Stimulated activated CD8-positive, alpha-beta memory T cell treated with anti-CD3 and anti-CD28 coated beads, Interleukin-2, amount 100 ng/mL, for 1 hour (primary cell): ENCODE measurements at regions not wholly inside any gene's neighbourhood (a gene's known extent, or its start where the extent isn't known, plus 50 kb on each side); places are given as distances from the start of the nearest gene placed in this dataset.
"Not testable (repeated sequence)": the region's sequence is repeated elsewhere in the genome, so short reads cannot be mapped to it uniquely, and the experiment has no call there.

Source experiments
- DNase-seq, 2 donors: peaks; one replicate each; pipeline ENCODE4 v3.0.0-alpha.2; 2020; ENCODE audit warnings: low read depth in 2 of 2

DNA sequence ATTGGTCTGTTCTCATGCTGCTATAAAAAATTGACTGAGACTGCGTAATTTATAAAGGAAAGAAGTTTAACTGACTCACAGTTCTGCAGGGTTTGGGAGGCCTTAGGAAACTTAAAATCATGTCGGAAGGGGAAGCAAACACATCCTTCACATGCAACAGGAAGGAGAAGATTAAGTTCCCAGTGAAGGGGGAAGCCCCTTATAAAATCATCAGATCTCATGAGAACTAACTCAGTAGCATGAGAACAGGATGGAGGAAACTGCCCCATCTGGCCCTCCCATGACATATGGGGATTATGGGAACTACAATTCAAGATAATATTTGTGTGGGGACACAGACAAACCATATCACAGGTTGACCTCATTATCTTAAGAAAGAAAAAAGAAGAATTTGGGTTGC is 134.5 kb downstream of the PPP1R3A start:
- DNase-seq: no peak

DNA sequence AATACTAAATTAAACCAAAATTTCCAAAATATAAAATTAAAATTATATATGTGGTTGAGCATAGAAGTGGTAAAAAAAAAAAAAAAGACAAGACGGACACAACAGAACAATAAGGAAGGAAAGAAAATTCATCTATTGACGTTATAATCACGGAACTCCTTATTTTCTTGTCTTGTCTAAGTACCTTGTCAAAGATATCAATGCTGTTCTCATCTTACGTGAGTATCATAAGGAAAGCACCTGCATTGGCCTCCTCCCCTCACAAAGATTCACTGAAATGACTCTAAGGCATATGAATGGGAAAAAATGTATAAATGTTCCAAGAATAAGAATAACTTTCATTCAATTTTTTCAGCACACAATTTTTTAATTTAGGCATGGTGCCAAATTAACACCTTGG is 135.4 kb downstream of the PPP1R3A start:
- DNase-seq: no peak

DNA sequence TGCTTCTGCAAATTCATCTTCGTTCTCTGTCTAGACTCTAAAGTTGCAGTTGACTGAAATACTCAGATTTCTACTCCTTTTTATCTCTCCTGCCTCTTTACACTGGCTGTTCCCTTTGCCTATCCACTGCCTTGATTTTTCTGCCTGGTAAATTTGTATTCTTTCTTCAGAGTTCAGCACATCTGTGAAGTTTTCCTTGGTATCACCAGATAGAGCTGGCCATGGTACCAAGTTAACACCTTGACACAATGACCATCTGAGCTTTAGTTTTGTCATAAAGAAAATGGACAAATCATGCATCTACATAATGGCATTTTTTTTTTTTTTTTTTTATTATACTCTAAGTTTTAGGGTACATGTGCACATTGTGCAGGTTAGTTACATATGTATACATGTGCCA is 143.0 kb downstream of the PPP1R3A start:
- no peak for DNase-seq

DNA sequence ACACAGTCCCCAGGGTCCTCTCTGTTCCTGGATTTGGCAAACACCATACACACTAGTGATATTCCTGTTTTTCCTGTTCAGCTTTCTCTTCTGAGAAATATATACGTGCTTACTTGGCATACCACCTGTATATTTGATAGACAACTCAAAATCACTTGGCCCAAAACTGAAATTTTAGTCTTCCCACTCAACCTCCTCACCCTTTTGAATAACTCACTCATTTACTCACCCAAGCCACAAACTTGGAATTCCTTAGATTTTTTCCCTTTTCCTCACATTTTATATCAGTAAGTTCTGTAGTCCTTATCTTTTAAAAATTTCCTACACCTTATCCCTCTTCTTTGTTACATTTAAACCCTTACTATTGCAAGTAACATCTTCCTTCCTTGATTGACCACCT is 143.4 kb downstream of the PPP1R3A start:
- no peak for DNase-seq

DNA sequence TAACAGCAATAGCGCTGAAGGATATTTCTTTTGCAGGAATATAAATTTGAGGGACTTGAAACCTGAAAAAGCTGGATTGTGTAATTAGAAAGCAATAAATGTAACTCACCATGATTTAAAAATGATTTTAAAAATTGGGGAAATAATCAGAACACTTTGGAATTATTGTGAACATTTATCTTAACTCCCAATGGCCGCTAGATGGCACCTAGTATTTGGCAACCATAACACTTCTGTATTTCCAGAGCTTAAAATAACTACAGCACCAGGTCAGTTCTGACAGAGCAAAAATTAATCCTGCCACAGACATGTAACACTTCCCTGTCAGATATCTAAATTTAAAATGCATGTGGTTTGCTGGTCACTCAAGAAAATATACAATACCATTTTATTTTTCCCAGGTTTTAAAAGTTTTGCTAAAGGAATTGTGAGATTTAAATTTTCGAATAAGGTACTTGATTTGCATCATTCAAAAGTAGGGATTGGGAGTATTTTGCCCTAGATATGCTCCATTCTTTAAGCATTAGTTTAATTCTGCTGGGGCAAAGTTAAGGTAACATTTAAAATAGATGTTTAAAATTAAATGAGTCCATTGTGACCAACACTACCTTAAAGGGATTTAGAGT is 144.5 kb downstream of the PPP1R3A start:
- DNase-seq: no peak

DNA sequence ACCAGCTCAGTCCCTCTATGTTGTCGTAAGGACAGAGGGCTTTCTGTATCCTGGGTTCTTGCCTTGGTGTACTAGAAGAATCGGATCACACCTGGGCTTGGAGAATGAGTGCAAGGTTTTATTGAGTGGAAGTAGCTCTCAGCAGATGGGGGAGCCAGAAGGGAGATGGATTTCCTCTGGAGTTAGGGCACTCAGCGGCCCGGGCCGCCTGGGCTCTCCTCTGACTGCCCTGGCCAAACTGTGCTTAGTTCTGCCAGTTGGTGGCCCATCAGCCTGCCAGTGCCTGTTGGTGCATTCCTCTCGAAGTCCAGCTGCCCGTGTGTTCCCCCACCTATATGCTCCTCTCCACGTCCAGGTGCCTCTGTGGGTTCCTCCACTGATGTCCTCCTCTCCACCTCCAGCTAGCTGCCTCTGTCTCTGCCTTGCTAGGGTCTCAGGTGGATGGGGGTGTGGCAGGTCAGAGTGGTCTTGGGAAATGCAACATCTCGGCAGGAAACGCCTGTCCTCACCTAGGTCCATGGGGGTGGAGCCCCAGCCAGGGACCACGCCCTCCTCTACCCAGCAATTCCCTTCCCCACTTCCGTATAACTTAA is 148.6 kb downstream of the PPP1R3A start:
- no peak for DNase-seq

DNA sequence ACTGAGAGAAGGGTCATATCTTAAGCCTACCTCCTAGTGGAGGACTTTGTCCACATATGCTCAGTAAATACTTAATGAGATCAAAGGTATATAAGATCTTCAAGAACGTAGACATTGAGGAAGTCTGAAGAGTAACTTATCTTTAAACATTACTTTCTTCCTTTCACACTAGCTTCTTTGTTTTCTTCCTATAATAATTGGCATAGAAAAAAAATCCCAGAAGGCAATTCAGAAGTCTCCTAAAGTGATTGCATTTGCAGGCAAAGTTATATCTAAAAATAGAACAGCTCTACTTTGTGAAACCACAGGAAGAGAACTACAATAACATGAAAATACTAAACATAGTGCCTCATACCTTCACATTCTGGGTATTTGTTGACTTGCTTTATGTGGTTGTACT is 150.4 kb downstream of the PPP1R3A start:
- DNase-seq: no peak

DNA sequence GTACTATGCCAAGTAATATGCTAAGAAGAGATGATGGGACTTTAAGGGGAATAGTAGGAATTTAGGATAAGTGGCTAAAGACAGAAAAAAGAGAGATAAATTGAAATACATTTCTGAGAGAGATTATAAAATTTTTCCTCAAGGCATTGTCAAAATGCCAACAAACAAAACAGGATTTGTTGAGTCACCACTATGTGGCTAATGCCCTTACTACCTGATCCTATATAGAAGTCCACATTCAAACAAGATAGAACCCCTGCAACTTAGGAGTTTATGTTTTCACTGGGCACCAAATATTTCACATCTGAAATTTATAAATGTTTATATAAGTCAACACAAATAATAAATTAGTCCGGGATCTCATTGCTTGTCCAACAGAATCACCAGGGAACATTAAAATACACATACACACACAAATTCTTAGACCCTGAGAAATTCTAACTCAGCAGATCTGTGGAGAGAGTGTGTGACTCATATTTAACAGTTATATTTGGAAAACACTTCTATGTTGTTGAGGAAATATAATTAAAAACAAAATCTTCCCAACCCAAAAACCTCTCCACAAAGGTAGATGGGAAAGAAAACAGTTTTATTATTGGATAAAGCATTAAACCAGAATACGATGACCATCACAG is 154.3 kb downstream of the PPP1R3A start:
- DNase-seq: no peak

DNA sequence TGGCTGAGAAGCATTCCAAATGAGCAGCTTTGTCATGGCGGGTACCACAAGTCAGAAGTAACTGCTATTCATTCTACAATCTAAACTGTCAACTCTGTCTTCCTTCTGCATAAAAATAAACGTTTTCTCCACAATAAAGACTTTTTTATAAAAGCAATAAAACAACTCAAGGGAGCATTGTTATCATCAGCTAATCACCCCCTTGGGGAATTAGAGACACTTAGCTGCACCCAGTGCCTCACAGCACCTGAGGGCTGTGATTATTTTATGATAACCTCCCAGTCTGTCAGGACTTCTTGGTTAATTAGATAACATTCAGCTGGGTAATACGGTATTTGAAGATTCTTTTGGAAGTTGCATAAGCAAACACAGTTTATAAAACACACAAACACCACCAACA is 155.6 kb downstream of the PPP1R3A start:
- DNase-seq: no peak

DNA sequence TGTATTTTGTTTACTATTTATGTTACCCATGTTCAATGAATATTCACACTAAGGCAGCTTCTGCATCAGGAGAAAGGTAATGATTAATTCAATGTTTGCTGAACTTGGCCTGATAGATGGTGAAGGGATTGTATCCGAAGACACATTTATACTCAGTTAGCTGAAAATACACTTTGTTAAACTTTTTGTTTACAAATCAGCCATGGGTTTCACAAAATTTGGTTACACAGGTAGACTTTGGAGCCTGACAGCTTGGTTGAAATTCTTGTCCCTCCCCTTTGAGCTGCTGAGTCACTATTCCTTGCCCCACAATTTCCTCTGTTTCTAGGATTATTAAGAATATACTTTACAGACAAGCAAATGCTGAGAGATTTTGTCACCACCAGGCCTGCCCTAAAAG is 162.6 kb downstream of the PPP1R3A start:
- DNase-seq: no peak

DNA sequence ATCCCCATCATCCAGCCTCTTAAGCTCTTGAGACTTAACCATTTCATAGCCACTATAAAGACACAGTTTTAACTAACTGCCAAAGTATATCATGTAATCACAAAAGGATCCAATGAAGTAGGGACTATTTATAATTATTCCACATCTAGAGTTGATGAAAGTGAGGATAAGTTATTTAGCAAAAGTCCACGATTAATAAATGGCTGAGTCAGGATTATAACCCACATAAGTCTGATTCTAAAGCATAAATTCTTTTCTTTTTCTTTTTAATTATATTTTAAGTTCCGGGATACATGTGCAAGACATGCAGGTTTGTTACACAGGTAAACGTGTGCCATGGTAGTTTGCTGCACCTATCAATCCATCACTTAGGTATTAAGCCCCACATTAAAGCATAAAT is 166.1 kb downstream of the PPP1R3A start:
- no peak for DNase-seq

DNA sequence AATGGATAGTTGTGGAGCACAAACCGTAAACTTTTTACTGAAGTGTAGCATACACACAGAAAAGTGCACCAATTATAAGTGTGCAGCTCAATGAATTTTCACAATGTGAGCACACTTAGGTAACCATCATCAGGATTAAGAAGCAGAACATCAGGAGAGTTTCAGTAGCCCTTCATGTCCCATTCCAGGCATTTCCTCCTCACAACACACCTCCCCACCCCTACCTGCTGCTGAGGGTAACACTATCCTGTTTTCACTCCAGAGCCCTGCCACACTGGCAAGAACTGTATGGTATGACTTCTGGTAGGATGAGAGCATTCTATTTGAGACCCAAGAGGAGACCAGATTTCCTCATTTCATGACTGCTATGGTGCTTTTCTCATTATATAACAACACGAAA is 166.5 kb downstream of the PPP1R3A start:
- no peak for DNase-seq

DNA sequence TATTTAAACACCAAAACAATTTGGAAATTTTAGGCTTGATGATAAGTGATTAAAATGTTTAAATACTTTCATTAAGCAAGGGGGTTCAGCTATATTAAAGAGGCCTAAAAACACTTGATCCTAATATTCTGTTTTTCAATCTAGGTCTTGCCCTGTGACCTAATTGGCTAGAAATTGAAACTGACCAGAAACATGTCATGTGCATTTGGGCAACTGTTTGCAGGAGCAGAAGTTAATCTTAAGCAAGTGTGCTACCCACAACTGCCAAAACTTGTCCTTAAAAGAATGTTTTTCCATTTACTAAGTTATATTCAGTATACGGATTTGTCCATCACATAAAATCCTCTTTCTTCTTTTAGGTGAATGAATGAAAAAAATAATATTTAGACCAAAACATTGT is 167.3 kb downstream of the PPP1R3A start:
- no peak for DNase-seq

DNA sequence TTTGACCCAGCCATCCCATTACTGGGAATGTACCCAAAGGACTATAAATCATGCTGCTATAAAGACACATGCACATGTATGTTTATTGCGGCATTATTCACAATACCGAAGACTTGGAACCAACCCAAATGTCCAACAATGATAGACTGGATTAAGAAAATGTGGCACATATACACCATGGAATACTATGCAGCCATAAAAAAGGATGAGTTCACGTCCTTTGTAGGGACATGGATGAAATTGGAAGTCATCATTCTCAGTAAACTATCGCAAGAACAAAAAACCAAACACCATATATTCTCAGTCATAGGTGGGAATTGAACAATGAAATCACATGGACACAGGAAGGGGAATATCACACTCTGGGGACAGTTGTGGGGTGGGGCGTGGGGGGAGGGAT is 170.4 kb downstream of the PPP1R3A start:
- DNase-seq: not testable (repeated sequence)

DNA sequence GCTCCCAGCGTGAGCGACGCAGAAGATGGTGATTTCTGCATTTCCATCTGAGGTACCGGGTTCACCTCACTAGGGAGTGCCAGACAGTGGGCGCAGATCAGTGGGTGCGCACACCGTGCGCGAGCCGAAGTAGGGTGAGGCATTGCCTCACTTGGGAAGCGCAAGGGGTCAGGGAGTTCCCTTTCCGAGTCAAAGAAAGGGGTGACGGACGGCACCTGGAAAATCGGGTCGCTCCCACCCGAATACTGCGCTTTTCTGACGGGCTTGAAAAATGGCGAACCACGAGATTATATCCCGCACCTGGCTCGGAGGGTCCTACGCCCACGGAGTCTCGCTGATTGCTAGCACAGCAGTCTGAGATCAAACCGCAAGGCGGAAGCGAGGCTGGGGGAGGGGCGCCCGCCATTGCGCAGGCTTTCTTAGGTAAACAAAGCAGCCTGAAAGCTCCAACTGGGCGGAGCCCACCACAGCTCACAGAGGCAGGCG is 175.8 kb downstream of the PPP1R3A start:
- DNase-seq: not testable (repeated sequence)

DNA sequence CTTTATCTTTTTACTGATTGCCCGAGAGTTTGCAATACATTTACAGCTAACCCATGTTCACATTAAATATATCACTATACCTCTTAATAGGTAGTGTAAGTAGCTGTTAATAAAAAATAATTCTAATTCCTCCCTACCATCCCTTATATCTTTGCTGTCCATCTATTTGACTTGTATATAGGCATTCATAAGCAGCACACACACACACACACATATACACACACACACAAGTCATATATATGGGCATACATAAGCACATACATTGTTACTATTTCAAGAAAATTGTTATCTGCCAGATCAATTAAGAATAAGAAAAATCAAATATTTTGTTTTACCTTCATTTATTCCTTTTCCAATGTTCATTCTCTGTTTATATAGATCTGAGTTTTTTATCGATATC is 176.4 kb downstream of the PPP1R3A start:
- no peak for DNase-seq

DNA sequence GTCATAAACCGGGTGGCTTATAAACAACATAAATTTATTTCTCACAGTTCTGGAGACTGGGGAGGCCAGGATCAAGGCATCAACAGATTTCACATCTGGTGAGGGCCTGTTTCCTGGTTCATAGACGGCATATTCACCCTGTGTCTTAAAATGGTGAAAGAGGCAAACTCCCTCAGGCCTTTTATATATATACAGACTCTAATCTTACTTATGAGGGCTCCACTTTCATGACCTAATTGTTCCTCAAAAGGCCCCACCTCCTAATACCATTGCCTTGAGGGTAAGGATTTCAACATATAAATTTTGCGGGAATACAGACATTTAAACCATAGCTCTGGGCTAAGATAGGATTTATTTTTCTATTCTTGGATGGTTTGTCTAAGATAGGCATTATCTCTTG is 187.2 kb downstream of the PPP1R3A start:
- no peak for DNase-seq

DNA sequence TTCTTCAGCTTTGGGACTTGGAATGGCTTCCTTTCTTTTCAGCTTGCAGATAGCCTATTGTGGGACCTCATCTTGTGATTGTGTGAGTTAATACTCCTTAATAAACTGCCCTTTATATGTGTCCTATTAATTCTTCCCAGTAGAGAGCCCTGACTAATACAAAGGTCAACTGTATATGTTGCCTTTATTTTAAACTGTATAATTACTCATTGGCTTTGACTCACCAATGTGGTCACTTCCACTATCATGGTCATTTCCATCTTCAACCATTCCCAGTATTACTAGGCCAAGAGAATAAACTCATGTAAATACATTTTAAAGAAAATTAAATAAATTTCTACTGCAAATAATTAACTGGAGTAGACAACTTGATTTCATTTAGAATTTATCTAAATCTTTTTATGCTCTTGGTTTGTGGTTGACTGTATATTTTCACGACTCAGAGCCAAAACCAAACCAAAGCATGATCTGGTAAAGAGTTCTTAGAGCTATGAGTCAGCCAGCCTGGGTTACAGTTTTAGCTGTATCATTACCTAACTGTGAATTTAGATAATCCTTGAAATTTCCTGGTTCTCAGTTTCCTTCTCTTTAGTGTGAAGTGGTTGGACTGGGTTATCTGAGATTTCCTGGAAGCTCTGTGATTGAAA is 188.4 kb downstream of the PPP1R3A start:
- DNase-seq: no peak

DNA sequence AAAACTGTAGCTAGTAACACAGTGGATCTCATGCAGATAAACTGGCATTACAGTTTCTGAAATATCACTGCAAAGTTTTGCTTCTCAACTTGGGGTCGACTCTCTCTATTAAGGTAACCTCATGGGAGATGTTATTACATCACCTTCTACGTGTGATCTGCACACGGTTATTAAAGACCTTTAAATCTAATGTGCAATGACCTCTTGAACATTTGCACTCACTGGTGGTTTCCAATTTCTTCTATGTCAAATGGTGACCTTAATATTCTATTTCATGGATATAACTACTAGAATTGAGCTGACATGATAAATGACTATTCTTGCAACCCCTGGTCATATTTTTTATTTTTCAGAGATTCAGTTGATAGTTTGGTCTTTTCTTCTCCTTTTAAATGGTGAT is 191.3 kb downstream of the PPP1R3A start:
- DNase-seq: no peak

DNA sequence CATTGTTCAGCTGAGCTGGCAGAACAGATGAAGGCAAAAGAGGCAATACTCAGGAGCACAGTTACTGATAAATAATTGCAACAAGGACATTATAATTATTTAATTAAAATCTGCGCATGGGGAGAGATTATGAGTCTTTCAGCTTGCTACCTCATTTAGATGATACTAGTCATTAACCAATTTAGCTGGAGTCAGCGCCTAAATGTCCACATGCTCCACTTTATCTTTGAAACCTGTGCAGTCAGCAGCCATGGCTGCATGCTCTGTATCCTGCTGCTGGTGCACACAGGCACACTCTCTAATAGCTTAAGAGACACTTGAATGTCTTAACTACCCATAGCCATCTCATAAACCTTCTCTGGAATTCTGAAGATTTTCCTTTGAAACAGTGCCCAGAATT is 196.8 kb downstream of the PPP1R3A start:
- DNase-seq: no peak

DNA sequence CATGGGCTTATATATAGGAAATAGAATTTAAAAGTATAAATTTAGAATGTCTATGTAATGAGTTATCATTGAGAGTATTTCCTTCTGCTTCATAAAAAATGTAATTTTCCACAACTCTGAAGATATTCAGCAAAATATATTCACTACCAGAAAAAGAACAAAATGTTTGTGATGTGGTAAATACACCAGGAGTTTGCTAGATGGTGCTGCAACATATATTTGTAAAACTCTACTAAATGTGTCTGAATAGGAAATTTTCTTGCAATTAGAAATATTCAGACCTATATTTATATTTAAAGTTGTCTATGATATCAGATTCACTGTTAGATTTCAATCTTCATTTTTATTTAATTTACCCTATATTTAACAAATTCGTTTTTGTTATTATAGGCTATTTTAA is 201.1 kb downstream of the PPP1R3A start:
- no peak for DNase-seq

DNA sequence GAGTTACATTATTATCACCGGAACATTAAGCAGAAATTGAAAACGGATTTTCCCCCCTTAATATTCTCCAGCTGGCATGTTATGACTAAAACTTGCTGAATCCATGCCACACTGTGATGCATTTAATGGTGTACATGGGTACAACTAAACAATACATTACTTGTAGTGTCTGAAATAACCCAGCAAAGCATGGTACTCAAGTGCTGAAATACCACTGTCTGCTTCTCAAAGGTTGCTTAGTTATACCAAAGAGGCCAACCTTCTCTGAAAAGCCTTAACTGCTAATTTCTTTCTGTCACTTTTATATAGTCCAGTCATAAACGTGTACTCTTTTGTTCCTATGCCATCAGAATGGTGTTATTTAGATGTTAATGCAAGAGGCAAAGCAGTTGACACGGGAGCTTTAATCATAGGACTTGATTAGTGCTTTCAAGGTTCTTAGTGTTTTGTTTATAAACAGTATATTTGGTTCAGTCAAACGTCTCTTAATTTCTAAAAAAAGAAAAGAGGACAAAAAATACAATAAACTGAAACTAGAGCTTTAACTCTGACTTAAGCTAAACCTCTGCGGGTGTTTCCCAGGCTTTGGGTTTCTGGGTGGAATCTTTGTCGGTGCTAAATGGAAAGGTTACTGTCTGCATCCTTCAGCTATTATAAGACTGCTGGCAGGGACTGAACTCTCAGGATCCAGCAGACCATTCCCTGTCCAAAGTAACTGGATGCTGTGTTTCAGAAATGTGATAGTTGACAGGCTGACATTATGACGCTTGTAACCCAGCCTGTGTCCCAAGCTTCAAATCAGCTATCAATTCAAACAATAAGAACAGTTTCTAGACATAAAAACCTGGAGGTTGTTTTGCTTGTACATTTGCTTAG is 202.6 kb downstream of the PPP1R3A start:
- no peak for DNase-seq
